Urinary bladder (tissue), 3 donors: ENCODE measurements at regions not wholly inside any gene's neighbourhood (a gene's known extent, or its start where the extent isn't known, plus 50 kb on each side); places are given as distances from the start of the nearest gene placed in this dataset.

Experiments
- DNase-seq: peaks from one replicate; pipeline ENCODE4 v3.0.0-alpha.2; 2015; ENCODE audit errors: extremely low spot score
- H3K27ac ChIP-seq: one replicate; pipeline ENCODE4 v1.5.1; 2013; ENCODE audit warnings: low read depth, mild to moderate bottlenecking, moderate library complexity
- H3K36me3 ChIP-seq: one replicate; pipeline ENCODE4 v1.6.1; 2013; ENCODE audit warnings: mild to moderate bottlenecking, moderate library complexity; ENCODE audit not compliant: insufficient read depth
- H3K4me1 ChIP-seq: one replicate; pipeline ENCODE4 v1.6.1; 2013; ENCODE audit warnings: mild to moderate bottlenecking, moderate library complexity; ENCODE audit not compliant: insufficient read depth
- H3K4me3 ChIP-seq: one replicate; pipeline ENCODE4 v1.5.1; 2013; ENCODE audit warnings: low read depth, low read length
- WGBS: extraction: QIAGEN DNeasy Blood & Tissue Kit; methylation state at CpG from one replicate; pipeline ENCODE4 v1.1.7; 2013; 5-methylcytosine and 5-hydroxymethylcytosine counted together
- donor health status: healthy with polysubstance abuse.
- donor health status: healthy.

DNA sequence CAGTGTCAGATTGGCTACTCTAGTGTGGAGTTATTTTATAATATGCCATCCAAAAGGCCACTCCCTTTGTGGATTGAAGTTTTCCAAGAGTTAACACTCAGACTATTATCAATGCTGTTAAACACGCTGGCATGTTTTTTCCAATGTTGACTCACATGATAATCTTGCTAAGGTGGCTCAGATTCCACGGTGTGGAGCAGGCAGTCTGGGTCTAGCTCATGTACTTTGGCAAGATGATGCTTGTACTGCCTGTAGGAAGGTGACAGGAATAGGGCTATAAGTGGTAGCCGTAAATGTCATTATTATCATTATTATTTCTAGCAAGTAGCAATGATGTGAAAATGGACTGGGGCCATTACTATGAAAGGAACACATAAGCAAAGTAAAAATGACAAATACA is 79.4 kb upstream of the TBX20 start:
- no peak for DNase-seq
- 63% methylated on average over 3 of the region's 3 CpGs for WGBS
- no peaks in the 10 kb centered on the region for H3K36me3 ChIP-seq
- no peak overlapping the region for H3K27ac ChIP-seq
- no peak overlapping the region for H3K4me3 ChIP-seq
- H3K4me1 ChIP-seq = no peaks in the 10 kb centered on the region

DNA sequence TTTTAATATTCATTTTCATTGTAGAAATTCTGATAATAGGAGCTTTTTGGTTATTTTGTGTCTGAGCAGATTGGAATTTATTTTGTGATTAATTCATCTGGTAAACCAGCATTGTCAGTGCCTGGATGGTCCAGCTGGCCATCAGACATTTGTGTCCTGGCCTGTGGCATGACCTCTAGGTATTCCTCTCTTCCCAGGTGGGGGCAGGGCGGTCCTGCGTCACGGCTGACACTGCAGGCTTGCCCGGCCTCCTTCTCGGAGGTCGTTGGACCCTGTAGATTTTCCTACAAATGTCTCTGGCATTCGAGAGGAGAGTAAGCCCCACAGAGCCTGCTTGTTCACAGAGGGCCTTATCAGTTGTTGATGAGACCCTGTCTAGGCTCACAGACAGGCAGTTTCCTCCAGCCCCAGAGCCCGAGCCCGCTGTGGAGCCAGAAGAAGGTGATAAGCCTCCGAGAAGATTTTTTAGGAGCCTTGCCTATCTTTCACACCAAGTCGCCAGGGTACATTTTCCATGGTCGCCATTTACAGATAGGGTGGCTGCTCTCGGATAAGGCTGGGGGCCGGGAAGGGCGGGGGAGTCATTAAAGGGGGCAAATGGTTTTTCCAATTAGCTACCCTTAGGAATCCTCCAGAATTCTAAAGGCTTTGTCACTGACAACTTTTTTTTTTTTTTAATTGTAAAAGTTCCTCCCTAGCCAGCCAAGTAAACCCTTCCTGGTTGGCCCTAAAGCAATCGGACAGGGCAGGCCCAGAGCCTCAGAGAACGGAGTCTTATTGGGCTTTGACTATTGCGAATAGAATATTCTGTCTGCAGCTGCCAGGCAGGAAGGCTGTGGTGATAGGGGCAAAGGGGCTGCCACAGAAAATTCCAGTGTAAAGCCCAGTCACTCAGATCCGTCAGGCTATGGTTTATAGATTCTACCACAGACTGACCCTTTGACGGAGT is 78.1 kb upstream of the TBX20 start:
- no peak for DNase-seq
- 73% methylated on average over 20 of the region's 20 CpGs for WGBS

DNA sequence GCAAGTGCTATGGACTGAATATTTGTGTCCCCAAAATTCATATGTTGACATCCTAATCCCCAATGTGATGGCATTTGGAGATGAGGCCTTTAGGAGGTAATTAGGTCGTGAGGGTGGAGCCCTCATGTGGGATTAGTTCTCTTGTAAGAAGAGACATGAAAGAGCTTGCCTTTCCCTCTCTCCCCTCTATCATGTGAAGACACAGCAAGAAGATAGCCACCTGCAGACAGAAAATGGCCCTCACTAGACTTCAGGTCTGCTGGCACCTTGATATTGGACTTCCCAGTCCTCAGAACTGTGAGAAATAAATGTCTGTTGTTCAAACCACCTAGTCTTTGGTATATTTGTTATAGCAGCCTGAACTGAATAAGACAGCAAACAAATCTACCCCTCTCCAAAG is 75.1 kb upstream of the TBX20 start:
- Histone ChIP-seq H3K36me3 (no peaks in the 10 kb centered on the region), H3K4me1 (no peaks in the 10 kb centered on the region), H3K4me3 (no peak overlapping the region), H3K27ac (no peak overlapping the region)
- WGBS = 90% methylated on average over 1 of the region's 1 CpG
- DNase-seq = no peak

More for the DNA sequence above, 78.1 kb upstream of the TBX20 start:
- Histone ChIP-seq H3K27ac (no peak overlapping the region), H3K36me3 (no peaks in the 10 kb centered on the region), H3K4me3 (no peak overlapping the region), H3K4me1 (no peaks in the 10 kb centered on the region)

DNA sequence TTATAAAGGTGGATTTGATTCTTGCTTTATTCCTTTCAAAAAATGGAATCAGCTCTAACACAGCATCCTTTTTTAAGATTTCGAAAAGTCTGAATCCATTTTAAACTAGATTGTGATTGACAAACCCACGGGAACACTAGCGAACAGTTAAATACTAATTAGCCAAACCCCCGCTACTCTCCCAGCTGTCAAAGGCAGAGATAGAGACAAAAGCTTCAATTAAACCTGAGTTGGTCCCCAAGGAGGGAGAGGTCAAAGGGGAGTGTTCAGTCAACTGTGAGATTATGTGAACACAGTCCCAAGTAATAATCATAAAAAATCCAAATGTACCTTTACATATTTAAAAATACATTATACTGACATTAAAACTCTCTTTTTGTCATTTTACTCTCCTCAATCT is 65.7 kb upstream of the TBX20 start:
- H3K4me1 ChIP-seq = no peaks in the 10 kb centered on the region
- DNase-seq = no peak
- H3K36me3 ChIP-seq = no peaks in the 10 kb centered on the region
- no peak overlapping the region for H3K4me3 ChIP-seq
- WGBS = 86% methylated on average over 4 of the region's 4 CpGs
- H3K27ac ChIP-seq = no peak overlapping the region

DNA sequence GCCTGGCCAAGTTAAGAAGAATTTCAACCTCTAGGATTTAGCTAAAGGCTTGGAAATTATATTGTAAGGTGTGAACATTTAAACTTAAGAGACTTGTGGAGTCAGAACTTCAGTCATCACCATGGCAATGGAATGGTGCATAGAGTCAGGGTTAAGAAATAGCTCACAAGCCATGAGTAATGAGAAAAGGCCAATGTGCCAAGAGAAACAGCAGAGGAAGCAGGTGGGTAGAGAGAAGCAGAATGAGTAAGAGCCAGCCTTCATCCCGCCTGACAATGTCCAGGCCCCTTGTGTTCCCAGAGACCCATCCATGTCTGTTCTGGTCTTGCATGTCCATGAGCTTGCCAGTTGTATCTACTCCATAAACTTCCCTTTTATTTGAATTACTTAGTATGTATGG is 62.6 kb upstream of the TBX20 start:
- WGBS = 100% methylated on average over 1 of the region's 1 CpG
- Histone ChIP-seq H3K4me1 (no peaks in the 10 kb centered on the region), H3K27ac (no peak overlapping the region), H3K4me3 (no peak overlapping the region), H3K36me3 (no peaks in the 10 kb centered on the region)
- DNase-seq = no peak

DNA sequence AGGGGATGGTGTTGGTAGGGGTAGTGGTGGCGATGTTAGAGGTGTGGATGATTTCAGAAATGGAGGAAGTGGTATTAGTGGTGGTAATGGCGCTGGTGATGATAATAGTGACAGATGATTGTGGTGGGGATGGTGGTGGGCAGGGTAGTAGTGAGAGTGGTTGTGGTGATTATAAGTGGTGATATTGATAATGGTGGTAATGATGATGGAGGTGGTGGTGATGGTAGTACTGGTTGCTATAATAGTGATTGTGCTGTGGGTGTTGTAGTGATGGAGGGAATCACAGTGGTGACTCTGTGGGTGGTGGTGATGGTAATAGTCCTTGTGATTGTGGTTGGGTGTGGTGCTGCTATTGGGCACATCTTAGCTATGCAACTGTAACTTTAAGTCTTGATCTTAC is 61.6 kb upstream of the TBX20 start:
- DNase-seq = no peak
- WGBS = 98% methylated on average over 2 of the region's 2 CpGs
- no peak overlapping the region for H3K27ac ChIP-seq
- no peaks in the 10 kb centered on the region for H3K36me3 ChIP-seq
- H3K4me3 ChIP-seq = no peak overlapping the region
- H3K4me1 ChIP-seq = no peaks in the 10 kb centered on the region

DNA sequence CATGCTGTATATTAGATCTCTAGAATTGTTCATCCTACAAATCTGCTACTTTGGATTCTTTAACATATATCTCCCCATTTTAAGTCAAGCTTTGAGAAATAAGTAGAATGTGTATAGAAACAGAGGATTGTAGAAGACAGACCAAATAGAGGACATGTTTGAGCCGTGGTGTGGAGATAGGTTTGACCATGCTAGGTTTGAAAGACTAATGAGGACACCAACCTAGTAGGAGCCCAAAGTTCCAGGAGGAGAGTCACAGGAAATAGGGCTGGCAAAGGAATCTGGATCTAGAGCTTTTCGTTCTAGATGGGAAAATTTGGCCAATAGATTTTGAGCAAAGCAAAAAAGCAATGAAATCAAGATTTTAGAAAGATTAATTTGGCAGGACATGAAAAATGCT is 60.5 kb upstream of the TBX20 start:
- no peak overlapping the region for H3K4me3 ChIP-seq

DNA sequence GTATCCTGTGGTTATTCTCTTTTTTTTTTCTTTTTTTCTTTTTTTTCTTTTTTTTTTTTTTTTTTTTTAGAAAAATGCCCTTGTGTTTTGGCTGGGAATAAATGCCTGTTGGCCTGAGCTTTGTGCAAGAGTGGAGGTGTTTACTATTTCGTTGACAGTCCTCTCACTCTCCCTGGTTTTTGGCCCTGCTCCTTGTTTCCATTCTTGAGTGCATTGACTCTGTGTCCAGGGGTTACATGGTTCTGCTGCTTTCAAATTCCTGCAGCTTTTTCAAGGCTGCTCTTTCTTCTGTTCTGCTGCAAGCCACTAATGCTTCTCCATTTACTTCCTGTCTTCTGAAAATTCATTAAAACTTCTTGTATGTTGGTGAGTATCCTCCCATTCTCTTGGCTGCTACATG is 59.7 kb upstream of the TBX20 start:
- Histone ChIP-seq H3K27ac (no peak overlapping the region), H3K36me3 (no peaks in the 10 kb centered on the region), H3K4me1 (no peaks in the 10 kb centered on the region), H3K4me3 (no peak overlapping the region)
- WGBS = 29% methylated on average over 1 of the region's 1 CpG
- DNase-seq = no peak

More for the DNA sequence above, 60.5 kb upstream of the TBX20 start:
- no peaks in the 10 kb centered on the region for H3K36me3 ChIP-seq
- DNase-seq = no peak
- WGBS = 97% methylated on average over 2 of the region's 2 CpGs
- H3K27ac ChIP-seq = no peak overlapping the region
- H3K4me1 ChIP-seq = no peaks in the 10 kb centered on the region
